Liver (tissue), 3 donors: ENCODE measurements at regions not wholly inside any gene's neighbourhood (a gene's known extent, or its start where the extent isn't known, plus 50 kb on each side); places are given as distances from the start of the nearest gene placed in this dataset.

ENCODE experiments used
- CTCF ChIP-seq: fragments of 150-350 bp; IDR thresholded peaks from 2 replicates; pipeline ENCODE4 v1.5.1; 2017; ENCODE audit warnings: improper control_type of control experiment, low read depth, low read length; ENCODE audit not compliant: missing input control
- GABPA ChIP-seq, 2 donors: IDR thresholded peaks in 1 of 2; conservative IDR thresholded peaks in 1 of 2; 2 replicates each; pipeline ENCODE4 v1.6.1; 2016; ENCODE audit warnings: antibody characterized with exemption in 2 of 2, mild to moderate bottlenecking in 1 of 2, moderate library complexity in 1 of 2
- donor health status: healthy.
- donor health status: healthy.

DNA sequence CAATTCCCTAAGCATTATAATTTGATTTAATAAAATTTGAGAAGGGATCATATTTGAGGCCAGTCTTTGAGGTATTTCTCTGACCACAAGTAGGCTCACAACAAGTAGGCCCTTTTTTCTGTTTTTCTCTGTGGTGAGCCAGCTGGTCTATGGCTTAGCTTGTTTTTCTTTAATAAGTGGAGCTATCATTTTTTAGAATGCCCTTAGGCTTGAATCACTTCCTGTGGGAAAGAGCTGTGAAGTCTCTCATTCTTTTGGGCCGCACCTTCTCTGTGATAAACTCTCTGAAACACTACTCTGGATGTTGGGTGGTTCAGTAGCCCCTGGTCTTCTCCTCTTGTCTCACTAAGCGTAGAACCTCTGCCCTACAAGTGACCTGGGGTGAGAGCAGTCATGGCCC is 235.9 kb downstream of the SUCLG1 start:
- TF ChIP-seq CTCF (no peak), GABPA (IDR thresholded peaks at IDR 0.05 in 1 of 2, conservative IDR thresholded peaks at IDR 0.05 in 1 of 2) (no peak)
